ENCODE measurements at regions not wholly inside any gene's neighbourhood (a gene's known extent, or its start where the extent isn't known, plus 50 kb on each side); places are given as distances from the start of the nearest gene placed in this dataset.
"Not testable (repeated sequence)": the region's sequence is repeated elsewhere in the genome, so short reads cannot be mapped to it uniquely, and the experiment has no call there.

GRCh38 chr3:147333098-147333497 is 73.2 kb downstream of the ZIC4 start:
- DNase-seq = no peak

DNA sequence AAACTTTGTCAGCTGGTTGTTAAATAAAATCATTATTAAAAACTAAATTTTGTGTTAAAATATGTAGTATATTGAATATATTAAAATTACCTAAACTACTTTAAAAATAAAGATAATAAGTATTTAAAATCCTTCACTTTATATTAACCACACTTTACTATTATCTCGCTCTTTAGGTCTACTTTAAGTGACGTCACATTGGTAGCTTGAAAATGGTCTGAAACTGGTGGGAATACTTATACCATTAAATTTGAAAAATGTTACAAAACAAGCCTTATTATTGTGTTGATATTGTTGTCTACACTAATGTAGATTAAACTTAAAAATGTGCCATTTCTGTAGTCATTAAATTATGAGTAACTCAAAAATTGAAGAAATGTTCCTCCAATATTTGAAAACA is 77.6 kb downstream of the ZIC4 start:
- DNase-seq = no peak

DNA sequence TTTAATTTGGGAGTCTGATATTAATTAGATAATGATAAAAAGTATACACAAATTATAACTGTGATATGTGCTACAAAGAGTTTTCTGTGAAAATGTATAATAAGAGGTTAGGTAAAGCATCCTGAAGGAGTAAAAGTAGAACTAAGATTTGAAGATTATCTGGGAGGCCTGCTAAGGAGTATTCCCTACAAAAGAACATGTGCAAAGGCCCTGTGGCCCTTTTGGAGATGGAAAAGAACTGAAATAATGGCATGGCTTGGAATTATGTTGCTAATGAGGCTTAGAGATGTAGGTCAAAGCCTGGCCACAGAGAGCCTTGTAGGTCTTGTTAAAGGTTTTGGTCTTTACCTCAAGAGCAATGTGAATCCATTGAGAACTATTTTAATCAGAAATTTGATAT is 82.0 kb downstream of the ZIC4 start:
- DNase-seq = no peak

- peak; percentile 8 for DNase-seq
Measured at GRCh38 chr3:147318900-147319299, 87.4 kb downstream of the ZIC4 start.

DNA sequence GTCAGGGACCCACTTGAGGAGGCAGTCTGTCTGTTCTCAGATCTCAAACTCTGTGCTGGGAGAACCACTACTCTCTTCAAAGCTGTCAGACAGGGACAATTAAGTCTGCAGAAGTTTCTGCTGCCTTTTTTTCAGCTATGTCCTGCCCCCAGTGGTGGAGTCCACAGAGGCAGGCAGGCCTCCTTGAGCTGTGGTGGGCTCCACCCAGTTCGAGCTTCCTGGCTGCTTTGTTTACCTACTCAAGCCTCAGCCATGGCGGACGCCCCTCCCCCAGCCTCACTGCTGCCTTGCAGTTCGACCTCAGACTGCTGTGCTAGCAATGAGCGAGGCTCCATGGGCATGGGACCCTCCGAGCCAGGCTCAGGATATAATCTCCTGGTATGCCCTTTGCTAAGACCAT is 89.3 kb downstream of the ZIC4 start:
- peak; percentile 5 for DNase-seq

GRCh38 chr3:147313513-147313912 is 92.8 kb downstream of the ZIC4 start:
- DNase-seq = no peak

DNA sequence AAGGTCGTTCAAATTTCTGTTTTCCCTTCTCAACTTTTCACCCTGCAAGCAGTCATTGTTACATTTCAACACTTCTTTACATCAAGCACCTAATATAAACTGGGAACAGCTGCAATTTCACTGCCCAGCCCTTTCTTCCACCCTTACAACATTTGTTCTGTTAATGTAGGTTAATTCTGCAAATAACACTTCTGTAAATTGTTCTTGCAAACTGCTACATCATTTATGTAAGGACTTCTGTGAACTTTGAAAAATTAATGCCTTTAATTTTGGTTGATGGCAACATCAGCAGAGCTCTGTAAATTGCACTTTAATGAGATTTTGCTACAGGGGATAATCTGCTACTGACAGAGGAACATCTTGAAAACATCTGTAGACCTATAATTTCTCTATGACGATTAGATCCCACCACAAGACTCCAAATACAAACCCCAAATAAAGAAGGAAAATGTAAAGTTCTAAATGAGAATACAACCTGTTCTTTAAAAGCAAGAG is 93.5 kb downstream of the ZIC4 start:
- DNase-seq = no peak

GRCh38 chr3:147311716-147312115 is 94.6 kb downstream of the ZIC4 start:
- no peak for DNase-seq

GRCh38 chr3:147305533-147306250 is 100.7 kb downstream of the ZIC4 start:
- no peak for DNase-seq

DNA sequence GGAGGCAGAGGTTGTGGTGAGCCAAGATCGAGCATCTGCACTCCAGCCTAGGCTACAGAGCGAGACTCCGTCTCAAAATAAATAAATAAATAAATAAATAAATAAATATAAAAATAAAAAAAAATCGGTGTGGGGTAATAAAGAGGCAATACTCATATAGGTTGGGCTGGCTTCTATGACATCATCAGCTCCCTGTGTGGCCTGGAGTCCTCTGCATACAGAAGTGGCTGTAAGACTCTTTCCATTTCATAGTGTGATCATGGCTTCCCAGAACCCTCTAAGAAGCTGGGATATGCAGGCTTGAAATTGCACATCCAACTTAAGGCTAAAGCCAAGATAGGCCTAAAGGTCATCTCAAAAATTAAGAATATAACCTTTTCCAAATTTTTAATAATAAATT is 101.6 kb downstream of the ZIC4 start:
- DNase-seq = no peak

DNA sequence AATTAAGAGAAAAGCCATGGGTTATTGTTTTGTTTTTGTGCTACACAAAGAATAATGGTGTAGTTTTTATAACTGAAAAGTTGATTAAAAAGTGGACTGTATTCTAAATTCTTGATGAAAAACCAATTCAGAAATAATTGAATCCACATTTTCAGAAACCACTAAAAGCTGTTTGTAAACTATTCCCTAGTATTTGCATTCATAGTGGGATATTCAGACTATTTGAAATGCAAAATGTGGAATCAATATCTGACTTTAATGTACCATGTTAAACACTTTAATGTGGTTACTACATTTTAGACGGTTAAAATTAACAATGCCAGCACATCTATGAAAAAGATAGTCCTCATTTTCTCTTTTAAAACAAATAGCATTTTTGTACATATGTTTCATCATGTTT is 104.6 kb downstream of the ZIC4 start:
- DNase-seq = no peak

DNA sequence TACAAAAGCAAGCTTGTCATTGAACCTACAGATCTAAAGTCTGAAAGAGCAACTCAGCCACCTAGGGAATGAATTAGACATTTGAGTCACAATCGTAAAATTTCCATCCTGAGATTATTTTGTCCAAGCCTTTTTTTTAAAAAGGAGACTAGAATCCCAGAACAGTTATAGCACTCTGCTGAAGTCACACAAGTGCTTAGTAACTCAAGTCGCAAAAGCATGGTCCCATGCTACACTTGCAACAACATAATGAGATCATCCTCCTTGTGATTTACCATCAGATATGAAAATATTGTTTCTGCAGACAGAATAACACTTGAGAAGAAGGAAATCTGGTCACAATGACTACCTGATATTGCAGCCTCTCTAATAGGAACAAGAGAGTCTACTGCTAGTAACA is 106.7 kb downstream of the ZIC4 start:
- no peak for DNase-seq

- no peak for DNase-seq
Measured at GRCh38 chr3:147298511-147298982, 107.8 kb downstream of the ZIC4 start.

DNA sequence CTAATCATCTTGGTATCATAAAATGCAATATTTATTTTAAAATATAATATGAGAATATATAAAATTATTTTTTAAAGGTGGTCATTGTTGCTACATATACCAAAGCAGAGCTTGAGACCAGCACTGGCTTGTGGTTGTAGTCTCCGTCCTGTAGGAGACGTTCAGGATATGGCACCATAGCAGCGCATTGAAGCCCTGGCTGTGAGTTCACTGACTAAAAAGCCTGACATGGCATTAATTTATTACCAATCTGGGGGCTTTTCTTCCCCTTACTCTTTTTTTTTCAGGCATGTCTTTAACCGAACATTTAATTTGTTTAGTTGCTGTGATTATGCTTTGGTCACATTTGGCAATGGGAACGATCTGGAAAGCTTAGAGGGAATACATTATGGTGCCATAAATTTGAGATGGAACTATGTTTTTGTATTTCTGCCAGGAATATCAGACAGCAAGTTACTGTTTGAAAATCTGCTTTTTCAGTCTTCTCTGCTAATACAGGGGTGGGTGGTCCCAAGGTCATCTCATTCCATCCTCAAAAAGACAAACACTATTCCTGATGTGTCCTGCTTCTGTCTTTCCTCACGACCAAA is 108.5 kb downstream of the ZIC4 start:
- DNase-seq = no peak

DNA sequence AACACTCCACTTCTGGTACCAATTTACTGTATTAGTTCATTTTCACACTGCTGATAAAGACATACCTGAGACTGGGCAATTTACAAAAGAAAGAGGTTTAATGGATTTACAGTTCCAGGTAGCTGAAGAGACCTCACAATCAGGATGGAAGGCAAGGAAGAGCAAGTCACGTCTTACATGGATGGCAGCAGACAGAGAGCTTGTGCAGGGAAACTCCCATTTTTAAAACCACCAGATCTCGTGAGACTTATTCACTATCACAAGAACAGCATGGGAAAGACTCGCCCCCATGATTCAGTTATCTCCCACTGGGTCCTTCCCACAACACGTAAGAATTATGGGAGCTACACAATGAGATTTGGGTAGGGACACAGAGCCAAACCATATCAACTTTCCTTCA is 119.0 kb downstream of the ZIC4 start:
- not testable (repeated sequence) for DNase-seq

DNA sequence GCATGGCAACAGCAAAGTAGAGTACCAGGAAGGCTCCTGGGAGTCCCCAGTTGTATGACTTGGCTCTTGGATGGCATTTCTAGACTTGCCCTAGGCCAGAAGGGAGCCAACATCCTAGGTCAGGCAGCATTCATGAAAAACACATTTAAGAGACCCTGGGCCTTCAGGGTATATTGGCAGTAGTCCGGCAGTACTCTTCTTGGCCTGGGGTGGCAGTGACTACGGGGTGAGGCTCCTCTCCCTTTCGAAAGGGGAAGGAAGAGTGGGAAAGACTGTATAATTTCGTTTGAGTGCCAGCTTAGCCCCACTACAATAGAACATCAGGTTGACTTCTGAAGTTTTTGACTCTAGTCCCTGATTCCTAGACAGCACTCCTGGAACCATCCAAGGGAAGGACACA is 136.4 kb downstream of the ZIC4 start:
- DNase-seq = no peak

GRCh38 chr3:147267434-147267833 is 138.9 kb downstream of the ZIC4 start:
- no peak for DNase-seq

DNA sequence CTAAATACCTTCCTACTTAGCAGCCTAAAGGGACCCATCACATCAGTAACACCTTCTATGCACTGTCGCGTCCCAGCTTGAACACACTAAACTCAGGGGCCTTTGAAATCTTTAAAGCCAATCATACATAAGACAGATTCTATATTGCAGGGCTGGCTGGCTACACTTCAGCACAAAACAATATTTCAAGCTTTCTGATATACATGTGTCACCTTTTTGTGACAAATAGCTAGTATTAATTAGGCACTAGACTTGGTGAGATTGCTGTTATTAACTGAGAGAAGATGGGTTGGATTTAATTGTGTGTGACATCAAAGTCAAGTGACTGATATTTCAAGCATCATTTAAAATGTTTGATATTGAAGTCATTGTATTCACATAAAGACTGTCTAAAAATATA is 148.4 kb downstream of the ZIC4 start:
- DNase-seq = no peak

DNA sequence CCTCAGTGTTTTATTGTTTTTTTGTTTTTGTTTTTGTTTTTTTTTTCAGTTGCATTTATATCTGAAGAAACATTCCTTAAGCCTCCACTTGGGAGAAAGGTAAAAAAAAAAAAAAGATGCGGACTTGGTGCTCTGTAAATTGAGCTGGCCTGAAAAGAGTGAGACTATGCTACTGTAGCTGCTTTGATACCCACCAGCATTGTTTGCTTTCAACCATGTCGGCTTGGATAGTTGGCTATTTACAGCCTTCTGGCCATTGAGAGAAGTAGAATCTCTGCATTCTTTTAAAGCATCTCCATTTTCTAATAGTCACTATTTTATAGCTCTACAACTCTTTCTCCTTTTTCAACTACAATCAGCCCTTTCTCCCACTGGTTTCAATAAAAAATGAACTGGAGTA is 149.6 kb downstream of the ZIC4 start:
- no peak for DNase-seq

DNA sequence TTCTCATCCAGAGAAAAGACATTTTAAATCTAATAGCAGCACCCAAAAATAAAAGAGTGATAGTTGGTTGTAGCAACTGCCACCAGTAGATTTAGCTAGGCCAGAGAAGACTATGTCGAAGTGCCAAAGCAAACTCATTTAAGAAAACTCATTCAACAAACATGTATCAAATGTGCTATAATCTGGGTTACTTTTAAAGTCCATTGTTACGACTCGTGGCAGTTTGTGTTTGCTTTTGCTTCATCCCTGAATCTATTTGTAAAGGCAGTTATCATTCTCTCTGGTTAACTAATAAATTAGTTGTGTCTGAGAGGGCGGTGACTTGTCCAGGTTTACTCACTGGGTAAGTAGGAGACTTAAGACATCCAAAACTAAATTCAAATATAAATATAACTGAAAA is 159.4 kb downstream of the ZIC4 start:
- no peak for DNase-seq

- DNase-seq = not testable (repeated sequence)
Measured at GRCh38 chr3:147245638-147246037, 160.7 kb downstream of the ZIC4 start.

- not testable (repeated sequence) for DNase-seq
Measured at GRCh38 chr3:147245022-147245421, 161.3 kb downstream of the ZIC4 start.

GRCh38 chr3:147244397-147244796 is 161.9 kb downstream of the ZIC4 start:
- DNase-seq = no peak

- DNase-seq = no peak
Measured at GRCh38 chr3:147240581-147240980, 165.8 kb downstream of the ZIC4 start.

DNA sequence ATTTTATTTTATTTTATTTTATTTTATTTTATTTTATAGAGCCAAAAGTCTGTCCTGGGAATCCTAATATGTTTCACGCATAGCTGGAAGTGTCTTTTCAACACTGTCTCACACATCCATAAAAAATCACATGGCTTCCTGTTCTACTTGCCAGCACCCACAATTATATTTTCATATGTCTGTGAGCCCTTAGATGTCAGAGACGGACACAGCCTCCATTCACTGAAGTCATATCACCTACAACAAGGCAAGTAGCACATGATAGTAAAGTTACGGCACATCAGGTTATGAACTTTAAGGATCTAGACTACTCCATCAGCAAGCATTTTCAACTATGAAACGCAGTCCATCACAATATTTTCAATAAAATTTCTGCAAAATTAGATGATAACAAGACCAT is 168.4 kb downstream of the ZIC4 start:
- no peak for DNase-seq
